ENCODE measurements at regions not wholly inside any gene's neighbourhood (a gene's known extent, or its start where the extent isn't known, plus 50 kb on each side); places are given as distances from the start of the nearest gene placed in this dataset.

DNA sequence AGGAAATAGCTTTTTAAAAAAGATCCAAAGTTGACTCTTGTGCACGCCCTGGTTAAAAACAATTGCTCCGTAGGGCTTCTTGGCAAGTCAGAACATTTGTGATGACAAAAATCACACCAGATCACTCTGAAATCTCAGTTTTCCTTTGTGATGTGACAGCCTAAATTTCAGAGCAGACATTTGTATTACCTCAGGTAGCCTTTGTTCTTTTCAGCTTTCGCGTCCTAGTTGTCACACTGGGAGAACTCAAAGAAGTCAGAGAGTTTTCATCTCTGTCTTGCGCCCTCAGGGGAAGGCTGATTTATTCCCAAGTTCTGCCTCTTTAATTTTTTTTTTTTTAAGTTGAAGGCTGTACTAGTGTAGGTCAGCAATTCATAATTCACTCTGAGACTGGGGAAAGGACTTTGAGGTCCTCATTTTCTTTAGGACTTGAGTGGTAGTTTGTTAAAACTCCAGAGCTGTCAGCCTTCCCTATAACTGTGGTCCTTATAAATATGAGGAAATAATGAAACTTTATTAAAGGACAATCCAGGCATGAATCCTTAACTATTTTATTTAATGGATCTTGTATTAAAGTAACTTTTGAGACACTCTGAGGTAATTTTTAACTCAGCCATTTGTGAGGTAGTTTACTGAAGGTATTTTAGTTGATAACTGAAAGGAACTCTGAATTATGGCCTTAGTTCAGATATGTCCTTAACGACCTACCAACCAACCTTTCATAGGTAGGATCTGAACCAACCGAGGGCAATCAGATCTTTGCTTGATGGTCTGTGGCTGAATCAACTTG, 525.1 kb upstream of the FAM98A start:
- no peak for TF ChIP-seq CTCF (IDR thresholded peaks at IDR 0.05)

DNA sequence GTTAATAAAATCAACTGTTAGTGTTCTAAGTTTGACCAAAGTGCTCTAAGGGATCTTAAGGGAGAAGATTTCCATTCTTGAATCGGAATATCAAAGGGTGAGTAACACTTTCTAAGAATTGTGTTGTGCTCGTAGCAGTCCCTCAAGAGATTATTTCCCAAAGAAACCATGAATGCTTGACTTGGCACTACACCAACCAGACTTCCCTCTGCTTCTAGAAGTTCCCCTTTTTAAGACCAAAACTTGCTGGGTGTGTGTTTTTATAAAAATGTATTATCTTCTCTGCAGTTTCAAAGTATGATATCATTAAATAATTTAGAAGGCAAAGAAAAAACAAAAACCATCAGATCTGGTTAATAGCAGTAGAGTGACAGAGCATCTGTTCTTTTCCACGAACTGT, 522.0 kb upstream of the FAM98A start:
- no peak overlapping the region for H3K27ac ChIP-seq
- no peak for DNase-seq (ENCODE audit: low spot score)
- H3K4me3 ChIP-seq: no peak overlapping the region
- TF ChIP-seq CTCF (IDR thresholded peaks at IDR 0.05): no peak

More for the DNA sequence above, 525.1 kb upstream of the FAM98A start:
- DNase-seq (ENCODE audit: low spot score): no peak
- Histone ChIP-seq H3K27ac (no peak overlapping the region), H3K4me3 (no peak overlapping the region)

DNA sequence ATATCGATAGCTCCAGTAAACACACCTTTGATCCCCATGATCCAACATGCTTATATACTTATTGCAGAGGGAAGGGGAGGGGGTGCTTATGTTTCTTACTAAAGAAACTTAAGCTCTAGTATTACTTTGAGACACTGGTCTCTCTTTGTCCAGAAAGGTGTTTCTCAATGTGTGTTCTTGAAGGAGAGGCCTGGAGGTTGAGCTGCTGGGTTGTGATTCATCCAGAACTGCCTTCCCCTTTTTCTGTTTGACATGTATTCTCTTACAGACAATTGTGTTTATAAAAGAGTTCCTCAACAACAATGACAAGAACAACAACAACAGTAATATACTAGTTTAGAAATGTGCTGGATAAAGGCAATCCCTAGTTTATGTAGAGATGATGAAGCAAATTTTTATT, 516.0 kb upstream of the FAM98A start:
- no peak overlapping the region for H3K4me3 ChIP-seq
- DNase-seq (ENCODE audit: low spot score): no peak
- no peak for TF ChIP-seq CTCF (IDR thresholded peaks at IDR 0.05)
- H3K27ac ChIP-seq: no peak overlapping the region

DNA sequence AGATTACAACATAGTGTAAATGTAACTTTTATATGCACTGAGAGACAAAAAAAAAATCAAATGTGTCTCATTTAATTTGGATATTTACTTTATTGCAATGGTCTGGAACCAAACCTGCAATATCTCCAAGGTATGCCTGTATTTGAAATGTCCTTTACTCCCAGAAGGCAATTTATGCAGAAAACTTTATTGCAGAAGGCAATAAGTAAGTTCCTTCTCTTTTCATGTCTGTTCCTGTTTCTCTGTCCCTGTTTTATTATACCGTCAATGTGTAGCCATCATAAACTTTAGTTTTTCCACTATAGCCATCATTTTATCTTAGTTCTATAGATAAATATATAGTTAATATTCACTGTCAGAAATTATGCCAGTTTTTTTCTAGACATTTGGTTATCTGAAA, 513.1 kb upstream of the FAM98A start:
- Histone ChIP-seq H3K4me3 (no peak overlapping the region), H3K27ac (no peak overlapping the region)
- TF ChIP-seq CTCF (IDR thresholded peaks at IDR 0.05): no peak
- DNase-seq (ENCODE audit: low spot score): no peak

DNA sequence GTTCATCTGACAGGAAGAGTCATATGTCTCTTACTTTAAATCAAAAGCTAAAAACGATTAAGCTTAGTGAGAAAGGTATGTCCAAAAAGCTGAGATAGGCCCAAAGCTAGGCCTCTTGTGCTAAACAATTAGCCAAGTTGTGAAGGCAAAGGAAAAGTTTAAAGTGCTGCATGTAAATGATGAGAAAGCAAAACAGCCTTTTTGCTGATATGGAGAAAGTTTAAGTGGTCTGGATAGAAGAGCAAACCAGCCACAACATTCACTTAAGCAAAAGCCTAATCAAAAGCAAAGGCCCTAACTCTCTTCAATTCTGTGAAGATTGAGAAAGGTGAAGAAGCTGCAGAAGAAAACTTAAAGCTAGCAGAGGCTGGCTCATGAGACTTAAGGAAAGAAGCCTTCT, 511.3 kb upstream of the FAM98A start:
- DNase-seq (ENCODE audit: low spot score): no peak
- TF ChIP-seq CTCF (IDR thresholded peaks at IDR 0.05): no peak
- H3K27ac ChIP-seq: no peak overlapping the region
- H3K4me3 ChIP-seq: no peak overlapping the region

GRCh38 chr2:34107811-34108210, 508.7 kb upstream of the FAM98A start:
- DNase-seq (ENCODE audit: low spot score): no peak
- no peak for TF ChIP-seq CTCF (IDR thresholded peaks at IDR 0.05)
- Histone ChIP-seq H3K4me3 (no peak overlapping the region), H3K27ac (no peak overlapping the region)

GRCh38 chr2:34105006-34105767, 506.1 kb upstream of the FAM98A start:
- H3K27ac ChIP-seq: no peak overlapping the region
- no peak for DNase-seq (ENCODE audit: low spot score)
- TF ChIP-seq CTCF (IDR thresholded peaks at IDR 0.05): no peak
- no peak overlapping the region for H3K4me3 ChIP-seq
